ENCODE measurements at regions not wholly inside any gene's neighbourhood (a gene's known extent, or its start where the extent isn't known, plus 50 kb on each side); places are given as distances from the start of the nearest gene placed in this dataset.
"Not testable (repeated sequence)": the region's sequence is repeated elsewhere in the genome, so short reads cannot be mapped to it uniquely, and the experiment has no call there.

GRCh38 chr11:25741886-25742285, 590.0 kb upstream of the ANO3 start:
- DNase-seq (ENCODE audit: low read depth in 4 of 4, low spot score in 3 of 4) = no peak

- no peak for DNase-seq (ENCODE audit: low read depth in 4 of 4, low spot score in 3 of 4)
Observed at GRCh38 chr11:25742800-25743199, 589.1 kb upstream of the ANO3 start.

GRCh38 chr11:25755381-25755780, 576.5 kb upstream of the ANO3 start:
- no peak for DNase-seq (ENCODE audit: low read depth in 4 of 4, low spot score in 3 of 4)

- DNase-seq (ENCODE audit: low read depth in 4 of 4, low spot score in 3 of 4) = no peak
Observed at GRCh38 chr11:25755918-25756584, 575.9 kb upstream of the ANO3 start.

- no peak for DNase-seq (ENCODE audit: low read depth in 4 of 4, low spot score in 3 of 4)
Observed at GRCh38 chr11:25758145-25758661, 573.7 kb upstream of the ANO3 start.

GRCh38 chr11:25766332-25767015, 565.5 kb upstream of the ANO3 start:
- no peak for DNase-seq (ENCODE audit: low read depth in 4 of 4, low spot score in 3 of 4)

GRCh38 chr11:25769287-25769686, 562.6 kb upstream of the ANO3 start:
- no peak for DNase-seq (ENCODE audit: low read depth in 4 of 4, low spot score in 3 of 4)

- DNase-seq (ENCODE audit: low read depth in 4 of 4, low spot score in 3 of 4) = no peak
Observed at GRCh38 chr11:25771605-25772004, 560.3 kb upstream of the ANO3 start.

GRCh38 chr11:25775603-25776002, 556.3 kb upstream of the ANO3 start:
- no peak for DNase-seq (ENCODE audit: low read depth in 4 of 4, low spot score in 3 of 4)

GRCh38 chr11:25776238-25776637, 555.7 kb upstream of the ANO3 start:
- DNase-seq (ENCODE audit: low read depth in 4 of 4, low spot score in 3 of 4) = no peak

- no peak for DNase-seq (ENCODE audit: low read depth in 4 of 4, low spot score in 3 of 4)
Observed at GRCh38 chr11:25777343-25777742, 554.6 kb upstream of the ANO3 start.

GRCh38 chr11:25779033-25779432, 552.9 kb upstream of the ANO3 start:
- no peak for DNase-seq (ENCODE audit: low read depth in 4 of 4, low spot score in 3 of 4)

- no peak for DNase-seq (ENCODE audit: low read depth in 4 of 4, low spot score in 3 of 4)
Observed at GRCh38 chr11:25787416-25787815, 544.5 kb upstream of the ANO3 start.

GRCh38 chr11:25790396-25790795, 541.5 kb upstream of the ANO3 start:
- no peak for DNase-seq (ENCODE audit: low read depth in 4 of 4, low spot score in 3 of 4)

GRCh38 chr11:25793637-25794036, 538.3 kb upstream of the ANO3 start:
- no peak for DNase-seq (ENCODE audit: low read depth in 4 of 4, low spot score in 3 of 4)

GRCh38 chr11:25794804-25795203, 537.1 kb upstream of the ANO3 start:
- no peak for DNase-seq (ENCODE audit: low read depth in 4 of 4, low spot score in 3 of 4)

- no peak for DNase-seq (ENCODE audit: low read depth in 4 of 4, low spot score in 3 of 4)
Observed at GRCh38 chr11:25816411-25816810, 515.5 kb upstream of the ANO3 start.

- no peak for DNase-seq (ENCODE audit: low read depth in 4 of 4, low spot score in 3 of 4)
Observed at GRCh38 chr11:25824688-25825087, 507.2 kb upstream of the ANO3 start.

GRCh38 chr11:25831485-25831884, 500.4 kb upstream of the ANO3 start:
- not testable (repeated sequence) for DNase-seq (ENCODE audit: low read depth in 4 of 4, low spot score in 3 of 4)

- DNase-seq (ENCODE audit: low read depth in 4 of 4, low spot score in 3 of 4) = no peak
Observed at GRCh38 chr11:25838918-25839625, 492.9 kb upstream of the ANO3 start.

GRCh38 chr11:25844811-25845210, 487.1 kb upstream of the ANO3 start:
- DNase-seq (ENCODE audit: low read depth in 4 of 4, low spot score in 3 of 4) = no peak

- DNase-seq (ENCODE audit: low read depth in 4 of 4, low spot score in 3 of 4) = no peak
Observed at GRCh38 chr11:25855916-25856315, 476.0 kb upstream of the ANO3 start.
